Heart left ventricle (tissue), 16 donors: ENCODE measurements at regions not wholly inside any gene's neighbourhood (a gene's known extent, or its start where the extent isn't known, plus 50 kb on each side); places are given as distances from the start of the nearest gene placed in this dataset.
A peak's percentile ranks its signal among the peaks of the same experiment; 100 is the strongest.
"Not testable (repeated sequence)": the region's sequence is repeated elsewhere in the genome, so short reads cannot be mapped to it uniquely, and the experiment has no call there.

Experiments
- ATAC-seq, 4 donors: fragments of 200-7000 bp; cut with Tn5 transposase; one replicate each; pipeline ENCODE4 v1.9.1; 2020 to 2022; ENCODE audit warnings: moderate library complexity in 4 of 4, mild to moderate bottlenecking in 3 of 4, moderate number of reproducible peaks in 1 of 4
- DNase-seq, 5 donors: peaks; one replicate each; pipeline ENCODE4 v3.0.0-alpha.2; 2020
- H3K27ac ChIP-seq, 12 donors: fragments of 200-600 bp; sonication (generic) in 4 of 12; one replicate each; pipeline versions ENCODE4 v1.5.0 to v1.8.0; 2016 to 2022; ENCODE audit warnings: mild to moderate bottlenecking in 2 of 12
- H3K27me3 ChIP-seq, 9 donors: fragments of 200-600 bp; sonication (generic) in 2 of 9; one replicate each; pipeline versions ENCODE4 v1.5.1 to v1.8.0; 2016 to 2022; ENCODE audit warnings: mild to moderate bottlenecking in 3 of 9
- H3K36me3 ChIP-seq, 9 donors: fragments of 200-600 bp; sonication (generic) in 2 of 9; one replicate each; pipeline versions ENCODE4 v1.5.0 to v1.8.0; 2018 to 2022; ENCODE audit warnings: mild to moderate bottlenecking in 2 of 9
- H3K4me1 ChIP-seq, 12 donors: fragments of 200-600 bp; sonication (generic) in 4 of 12; one replicate each; pipeline versions ENCODE4 v1.5.0 to v1.8.0; 2016 to 2022; ENCODE audit warnings: mild to moderate bottlenecking in 3 of 12
- H3K4me3 ChIP-seq, 12 donors: fragments of 200-600 bp; sonication (generic) in 4 of 12; one replicate each; pipeline versions ENCODE4 v1.5.0 to v1.8.0; 2017 to 2022; ENCODE audit warnings: mild to moderate bottlenecking in 9 of 12, moderate library complexity in 4 of 12
- H3K9me3 ChIP-seq, 12 donors: fragments of 200-600 bp; sonication (generic) in 4 of 12; one replicate each; pipeline versions ENCODE4 v1.5.0 to v1.8.0; 2016 to 2022; ENCODE audit warnings: mild to moderate bottlenecking in 1 of 12
- POLR2A ChIP-seq, 2 donors: fragments of 450-650 bp; IDR thresholded peaks; one replicate each; pipeline ENCODE4 v1.6.1; 2017; ENCODE audit warnings: antibody characterized with exemption in 2 of 2, mild to moderate bottlenecking in 2 of 2, moderate library complexity in 2 of 2
- WGBS, 4 donors: extraction: QIAGEN DNeasy Blood & Tissue Kit in 2 of 4; methylation state at CpG; one replicate each; pipeline versions ENCODE4 v1.1.5 to v1.1.7; 2013 to 2018; 5-methylcytosine and 5-hydroxymethylcytosine counted together
- intact Hi-C, 10 donors: fragments of 100-400 bp; cut with DNase I; formaldehyde crosslinking; loops; one replicate each; pipeline versions ENCODE4 v1.11.1 to v1.14.2; 2022
- TF ChIP-seq, protein P1 (sequence below), 12 donors: fragments of 200-600 bp; sonication (generic) in 4 of 12; IDR thresholded peaks; one replicate each; pipeline versions ENCODE4 v1.5.0 to v1.8.0; 2018 to 2022; ENCODE audit warnings: antibody characterized with exemption in 12 of 12, mild to moderate bottlenecking in 5 of 12
- donor health status: ischemic (EF 13 %, LVEDD 7.1; RV severe dilation, severe dysfunction).
- donor health status: healthy with polysubstance abuse.
- donor health status: DM: no; HTN: yes; CAD: no.
- donor health status: DM: no; HTN: no; CAD: no.
- donor health status: ischemic (EF 25% LVEDD 6.9; RV normal size, moderate dysfunction).
- donor health status: ischemic (EF 25% LVEDD 5.7; RV mildly dilated, moderate dysfunction).
- donor health status: healthy.
- donor health status: DM: yes; HTN: yes; CAD: no.
- donor health status: ischemic (EF 35%, LVEDD 5.7; RV mildly dilated, moderate dysfunction).
- donor health status: nonischemic (EF 11% LVEDD 7.7; RV severe dilation, severe dysfunction).
- donor health status: DM: yes; HTN: yes; CAD: no.
- donor health status: PGD.
- donor health status: ischemic (EF 29% LVEDD 5.4; RV normal size, mild dysfunction).
- donor health status: nonischemic (EF 23%, LVEDD 6.1; RV moderate dilation, normal function).

DNA sequence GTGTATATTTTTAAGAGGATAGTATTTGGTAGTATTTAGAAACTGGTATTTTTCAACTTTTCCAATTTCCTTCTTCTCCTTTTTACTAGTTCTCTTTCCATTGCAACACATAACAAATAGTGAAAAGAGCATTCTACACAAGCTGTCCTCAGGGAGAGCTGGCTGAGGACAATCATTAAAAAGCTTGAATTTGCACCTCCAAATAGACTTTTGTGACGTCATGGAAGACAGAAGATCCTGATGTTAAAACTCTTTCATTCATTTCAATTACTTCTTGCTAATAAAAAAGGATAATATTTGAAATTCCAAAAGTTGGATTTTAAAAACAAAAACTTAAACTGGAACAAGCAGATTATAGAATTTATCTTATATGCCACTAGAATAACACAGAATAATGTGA lies 1356.3 kb downstream of the RPIA start:
- H3K27ac ChIP-seq, intact Hi-C loops, H3K27me3 ChIP-seq, H3K36me3 ChIP-seq, H3K9me3 ChIP-seq, H3K4me1 ChIP-seq, DNase-seq, ATAC-seq, H3K4me3 ChIP-seq: not testable (repeated sequence)
- WGBS, 4 donors = 42 to 50% (median 43%) methylated on average over 1 of the region's 1 CpG

DNA sequence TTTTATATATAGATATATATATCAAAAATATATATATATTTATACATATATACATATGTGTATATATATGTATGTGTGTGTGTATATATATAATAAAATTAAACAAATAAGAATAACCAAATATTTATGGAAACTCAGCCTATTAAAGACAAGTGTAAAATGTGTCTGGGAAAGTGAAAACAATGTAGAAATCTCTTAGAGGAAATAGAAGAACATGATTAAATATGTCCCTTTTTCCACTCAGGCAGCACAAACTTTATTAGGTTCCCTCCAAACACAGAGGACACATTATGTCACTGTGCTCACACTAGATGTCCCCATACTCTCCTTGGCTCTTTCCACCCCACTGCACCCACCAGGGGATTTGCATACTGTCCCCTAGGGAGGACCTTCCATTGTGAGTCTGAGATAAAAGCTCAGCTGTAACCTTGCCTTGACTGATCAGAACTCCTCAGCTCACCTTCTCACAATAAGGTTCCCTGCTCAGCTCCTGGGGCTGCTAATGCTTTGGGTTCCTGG lies 1360.7 kb downstream of the RPIA start:
- H3K4me1 ChIP-seq, DNase-seq, intact Hi-C loops, H3K4me3 ChIP-seq, H3K27ac ChIP-seq, ATAC-seq, H3K27me3 ChIP-seq, H3K9me3 ChIP-seq, H3K36me3 ChIP-seq: not testable (repeated sequence)

DNA sequence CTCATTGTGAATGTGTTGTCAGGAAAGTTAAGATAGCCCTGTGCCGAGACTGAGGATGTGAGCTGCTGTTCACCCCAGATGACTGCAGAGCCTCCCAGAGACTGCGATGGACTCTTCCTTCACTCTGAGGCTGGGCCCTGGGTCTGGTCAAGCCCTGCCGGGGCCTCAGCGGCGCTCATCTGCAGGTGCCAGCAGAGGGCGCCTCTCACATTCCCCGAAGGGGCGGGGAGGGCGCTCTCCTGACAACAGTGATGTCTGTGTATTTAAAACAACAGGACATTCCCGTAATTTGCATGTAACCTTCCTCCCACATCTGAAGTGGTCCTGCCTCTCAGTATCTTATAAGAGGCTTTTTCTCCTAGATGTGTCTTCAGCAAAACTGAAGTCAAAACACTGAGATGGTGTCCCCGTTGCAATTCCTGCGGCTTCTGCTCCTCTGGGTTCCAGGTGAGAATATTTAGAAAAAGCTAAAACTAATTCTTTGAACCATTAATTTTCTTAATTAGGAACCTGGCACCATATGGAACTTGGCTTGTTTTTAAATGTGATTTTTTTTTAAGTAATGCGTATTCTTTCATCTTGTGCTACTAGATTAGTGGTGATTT lies 1377.9 kb downstream of the RPIA start:
- H3K4me3 ChIP-seq = no peak overlapping the region
- intact Hi-C loops = no loop called here
- H3K4me1 ChIP-seq = no peaks in the 10 kb centered on the region
- ATAC-seq = peak in 2 of 4 donors; percentile 41 to 47
- TF ChIP-seq, protein P1, sequence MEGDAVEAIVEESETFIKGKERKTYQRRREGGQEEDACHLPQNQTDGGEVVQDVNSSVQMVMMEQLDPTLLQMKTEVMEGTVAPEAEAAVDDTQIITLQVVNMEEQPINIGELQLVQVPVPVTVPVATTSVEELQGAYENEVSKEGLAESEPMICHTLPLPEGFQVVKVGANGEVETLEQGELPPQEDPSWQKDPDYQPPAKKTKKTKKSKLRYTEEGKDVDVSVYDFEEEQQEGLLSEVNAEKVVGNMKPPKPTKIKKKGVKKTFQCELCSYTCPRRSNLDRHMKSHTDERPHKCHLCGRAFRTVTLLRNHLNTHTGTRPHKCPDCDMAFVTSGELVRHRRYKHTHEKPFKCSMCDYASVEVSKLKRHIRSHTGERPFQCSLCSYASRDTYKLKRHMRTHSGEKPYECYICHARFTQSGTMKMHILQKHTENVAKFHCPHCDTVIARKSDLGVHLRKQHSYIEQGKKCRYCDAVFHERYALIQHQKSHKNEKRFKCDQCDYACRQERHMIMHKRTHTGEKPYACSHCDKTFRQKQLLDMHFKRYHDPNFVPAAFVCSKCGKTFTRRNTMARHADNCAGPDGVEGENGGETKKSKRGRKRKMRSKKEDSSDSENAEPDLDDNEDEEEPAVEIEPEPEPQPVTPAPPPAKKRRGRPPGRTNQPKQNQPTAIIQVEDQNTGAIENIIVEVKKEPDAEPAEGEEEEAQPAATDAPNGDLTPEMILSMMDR (IDR thresholded peaks at IDR 0.05) = peak in 10 of 12 donors; percentile 9 to 68 (median 32)
- TF ChIP-seq POLR2A (IDR thresholded peaks at IDR 0.05) = no peak
- peaks cover 0 to 29% (median 0%) of the 10 kb centered on the region in 9 donors for H3K27me3 ChIP-seq
- H3K9me3 ChIP-seq = no peaks in the 10 kb centered on the region
- H3K36me3 ChIP-seq = no peaks in the 10 kb centered on the region
- WGBS, 4 donors = 26 to 42% (median 29%) methylated on average over 13 of the region's 13 CpGs
- no peak overlapping the region for H3K27ac ChIP-seq
- peak in 1 of 5 donors; percentile 54 for DNase-seq

- Histone ChIP-seq H3K4me1 (no peaks in the 10 kb centered on the region), H3K27ac (no peak overlapping the region), H3K36me3 (no peaks in the 10 kb centered on the region), H3K27me3 (peaks cover 0 to 38% (median 0%) of the 10 kb centered on the region in 9 donors), H3K9me3 (no peaks in the 10 kb centered on the region), H3K4me3 (no peak overlapping the region)
- no peak for TF ChIP-seq POLR2A (IDR thresholded peaks at IDR 0.05)
- TF ChIP-seq, protein P1 (IDR thresholded peaks at IDR 0.05) = no peak
- WGBS, 4 donors = 46 to 73% (median 51%) methylated on average over 3 of the region's 3 CpGs
- DNase-seq (no peak), ATAC-seq (no peak)
- intact Hi-C loops = no loop called here
Measured at GRCh38 chr2:90076311-90076710, 1384.8 kb downstream of the RPIA start.

DNA sequence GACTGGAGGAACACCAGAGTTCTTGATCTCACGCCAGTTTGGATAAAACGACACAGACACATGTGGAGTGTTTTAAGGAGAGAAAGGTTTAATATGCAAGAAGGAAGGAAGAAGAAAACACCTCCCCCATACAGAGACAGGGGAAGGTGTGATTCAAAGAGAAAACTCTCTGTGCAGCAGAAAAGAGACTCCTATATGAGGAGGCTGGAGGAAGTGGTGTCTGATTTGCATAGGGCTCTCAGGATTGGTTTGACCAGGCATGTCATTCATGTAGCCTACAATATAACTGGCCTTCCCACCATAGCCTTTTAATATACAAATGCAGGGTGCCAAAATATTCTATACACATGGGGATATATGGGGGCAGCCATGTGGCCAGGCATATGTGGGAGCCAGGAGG lies 1386.5 kb downstream of the RPIA start:
- no peak for DNase-seq
- Histone ChIP-seq H3K36me3 (no peaks in the 10 kb centered on the region), H3K4me3 (no peak overlapping the region), H3K27ac (no peak overlapping the region), H3K27me3 (peaks cover 0 to 22% (median 0%) of the 10 kb centered on the region in 9 donors), H3K9me3 (no peaks in the 10 kb centered on the region), H3K4me1 (no peaks in the 10 kb centered on the region)
- intact Hi-C loops = no loop called here
- WGBS, 4 donors = 67 to 80% (median 71%) methylated on average over 2 of the region's 2 CpGs
- TF ChIP-seq, protein P1 (IDR thresholded peaks at IDR 0.05) = no peak
- TF ChIP-seq POLR2A (IDR thresholded peaks at IDR 0.05) = no peak
- no peak for ATAC-seq
